Neutrophil (primary cell): ENCODE measurements at regions not wholly inside any gene's neighbourhood (a gene's known extent, or its start where the extent isn't known, plus 50 kb on each side); places are given as distances from the start of the nearest gene placed in this dataset.

ENCODE experiments used
- H3K27ac ChIP-seq: fragments of 200-600 bp; sonication (generic); 2 replicates; pipeline ENCODE4 v1.5.1; 2016; ENCODE audit warnings: mild to moderate bottlenecking, moderate library complexity
- H3K27me3 ChIP-seq: fragments of 200-600 bp; sonication (generic); 2 replicates; pipeline ENCODE4 v1.6.0; 2016; ENCODE audit warnings: mild to moderate bottlenecking
- H3K36me3 ChIP-seq: fragments of 200-600 bp; sonication (generic); 2 replicates; pipeline ENCODE4 v1.5.1; 2017
- H3K4me1 ChIP-seq, 2 experiments: fragments of 200-600 bp in 1 of 2; sonication (generic) in 1 of 2; 1 replicate in 1 of 2; 2 replicates in 1 of 2; pipeline versions ENCODE4 v1.5.1 to v1.6.1; 2013 to 2016; ENCODE audit warnings: low read depth in 1 of 2, low read length in 1 of 2, mild to moderate bottlenecking in 1 of 2, moderate library complexity in 1 of 2; ENCODE audit not compliant: control insufficient read depth in 1 of 2, insufficient read depth in 1 of 2
- H3K4me3 ChIP-seq, 2 experiments: fragments of 200-600 bp in 1 of 2; sonication (generic) in 1 of 2; 1 replicate in 1 of 2; 2 replicates in 1 of 2; pipeline ENCODE4 v1.5.1; 2013 to 2016; ENCODE audit warnings: low read depth in 1 of 2, low read length in 1 of 2, mild to moderate bottlenecking in 1 of 2, moderate library complexity in 1 of 2
- H3K9me3 ChIP-seq: fragments of 200-600 bp; sonication (generic); 2 replicates; pipeline ENCODE4 v1.5.1; 2016
- TF ChIP-seq, protein P1 (sequence below): fragments of 200-600 bp; sonication (generic); IDR thresholded peaks from 2 replicates; pipeline ENCODE4 v1.5.1; 2016; ENCODE audit warnings: antibody characterized with exemption

GRCh38 chrX:121216641-121217374 lies 169.4 kb downstream of the GLUD2 start:
- Histone ChIP-seq H3K27ac (no peak overlapping the region), H3K36me3 (no peaks in the 10 kb centered on the region), H3K4me3 (no peak overlapping the region), H3K9me3 (no peaks in the 10 kb centered on the region), H3K4me1 (no peaks in the 10 kb centered on the region), H3K27me3 (no peaks in the 10 kb centered on the region)
- TF ChIP-seq, protein P1, sequence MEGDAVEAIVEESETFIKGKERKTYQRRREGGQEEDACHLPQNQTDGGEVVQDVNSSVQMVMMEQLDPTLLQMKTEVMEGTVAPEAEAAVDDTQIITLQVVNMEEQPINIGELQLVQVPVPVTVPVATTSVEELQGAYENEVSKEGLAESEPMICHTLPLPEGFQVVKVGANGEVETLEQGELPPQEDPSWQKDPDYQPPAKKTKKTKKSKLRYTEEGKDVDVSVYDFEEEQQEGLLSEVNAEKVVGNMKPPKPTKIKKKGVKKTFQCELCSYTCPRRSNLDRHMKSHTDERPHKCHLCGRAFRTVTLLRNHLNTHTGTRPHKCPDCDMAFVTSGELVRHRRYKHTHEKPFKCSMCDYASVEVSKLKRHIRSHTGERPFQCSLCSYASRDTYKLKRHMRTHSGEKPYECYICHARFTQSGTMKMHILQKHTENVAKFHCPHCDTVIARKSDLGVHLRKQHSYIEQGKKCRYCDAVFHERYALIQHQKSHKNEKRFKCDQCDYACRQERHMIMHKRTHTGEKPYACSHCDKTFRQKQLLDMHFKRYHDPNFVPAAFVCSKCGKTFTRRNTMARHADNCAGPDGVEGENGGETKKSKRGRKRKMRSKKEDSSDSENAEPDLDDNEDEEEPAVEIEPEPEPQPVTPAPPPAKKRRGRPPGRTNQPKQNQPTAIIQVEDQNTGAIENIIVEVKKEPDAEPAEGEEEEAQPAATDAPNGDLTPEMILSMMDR: no peak

DNA sequence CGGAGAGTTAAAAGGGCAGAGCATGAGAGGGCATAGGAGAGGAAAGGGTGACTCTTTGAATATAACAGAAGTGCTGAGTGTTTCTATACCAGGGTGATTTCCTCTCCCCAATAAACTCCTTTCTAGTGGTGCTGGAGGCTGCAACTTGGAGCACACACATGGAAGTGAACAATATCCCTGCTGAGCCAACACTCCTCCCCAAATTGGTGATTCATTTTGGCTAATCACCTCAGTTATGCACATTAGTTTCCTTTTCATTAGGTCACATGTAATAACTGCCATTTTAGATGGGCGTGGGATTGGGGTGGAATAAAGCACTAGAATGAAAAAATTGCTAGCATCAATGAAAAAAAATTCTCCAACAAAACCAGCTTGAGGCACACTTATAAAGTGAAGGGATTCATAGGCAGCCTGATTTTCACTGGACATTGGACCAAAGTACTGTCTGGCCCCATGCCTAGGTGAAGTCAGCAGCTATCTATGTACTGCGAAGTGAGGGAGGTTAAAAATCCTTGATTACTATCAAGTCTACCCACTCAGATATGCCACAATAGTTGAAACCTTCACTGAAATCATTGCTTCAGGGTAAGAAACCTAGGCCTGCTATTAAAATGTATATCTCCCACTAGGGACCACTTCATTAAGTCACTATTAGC lies 174.0 kb downstream of the GLUD2 start:
- no peaks in the 10 kb centered on the region for H3K4me1 ChIP-seq
- TF ChIP-seq, protein P1: no peak
- no peaks in the 10 kb centered on the region for H3K27me3 ChIP-seq
- no peaks in the 10 kb centered on the region for H3K36me3 ChIP-seq
- no peak overlapping the region for H3K27ac ChIP-seq
- H3K9me3 ChIP-seq: no peaks in the 10 kb centered on the region
- no peak overlapping the region for H3K4me3 ChIP-seq

- H3K36me3 ChIP-seq: no peaks in the 10 kb centered on the region
- no peak overlapping the region for H3K4me3 ChIP-seq
- H3K4me1 ChIP-seq: no peaks in the 10 kb centered on the region
- TF ChIP-seq, protein P1: no peak
- no peaks in the 10 kb centered on the region for H3K9me3 ChIP-seq
- no peak overlapping the region for H3K27ac ChIP-seq
- H3K27me3 ChIP-seq: no peaks in the 10 kb centered on the region
Observed at GRCh38 chrX:121227888-121228287, 180.5 kb downstream of the GLUD2 start.

DNA sequence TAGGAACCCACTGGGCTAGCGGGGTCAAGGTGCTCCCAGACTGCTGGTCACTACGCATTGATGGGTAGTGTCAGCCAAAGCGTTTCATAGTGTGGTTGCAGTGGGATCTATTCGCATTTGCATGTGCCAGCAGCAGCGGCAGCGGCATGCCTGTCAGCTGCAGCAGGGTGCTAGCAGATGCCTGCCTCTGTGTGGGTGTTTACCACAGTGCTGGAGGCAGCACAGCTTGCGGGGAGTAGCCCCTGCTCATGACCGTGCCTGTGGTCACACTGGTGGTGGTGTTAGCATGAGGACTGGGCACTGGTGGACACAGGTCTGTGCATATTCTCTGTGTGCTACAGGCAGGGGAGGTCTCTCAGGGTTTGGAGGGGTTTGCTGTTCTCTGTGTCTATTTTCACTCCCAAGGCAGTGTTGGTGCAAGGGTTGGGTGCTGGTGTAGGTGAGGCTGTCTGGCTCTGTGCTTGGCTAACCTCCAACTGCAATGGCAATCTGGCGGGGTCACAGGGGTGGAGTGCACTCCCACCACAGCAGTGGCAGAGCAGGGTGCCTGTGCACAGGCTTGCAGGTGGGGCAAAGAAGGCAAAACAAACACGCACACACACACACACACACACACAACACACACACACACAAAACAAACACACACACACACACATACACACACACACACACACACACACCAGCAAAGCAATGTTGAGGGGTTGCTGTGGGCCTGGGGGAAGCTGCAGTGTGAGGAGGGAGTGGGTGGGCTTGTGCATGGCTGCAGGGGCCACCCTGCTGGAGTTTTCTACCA lies 184.4 kb downstream of the GLUD2 start:
- TF ChIP-seq, protein P1: no peak
- Histone ChIP-seq H3K4me3 (no peak overlapping the region), H3K9me3 (no peaks in the 10 kb centered on the region), H3K36me3 (no peaks in the 10 kb centered on the region), H3K4me1 (no peaks in the 10 kb centered on the region), H3K27me3 (no peaks in the 10 kb centered on the region), H3K27ac (no peak overlapping the region)

DNA sequence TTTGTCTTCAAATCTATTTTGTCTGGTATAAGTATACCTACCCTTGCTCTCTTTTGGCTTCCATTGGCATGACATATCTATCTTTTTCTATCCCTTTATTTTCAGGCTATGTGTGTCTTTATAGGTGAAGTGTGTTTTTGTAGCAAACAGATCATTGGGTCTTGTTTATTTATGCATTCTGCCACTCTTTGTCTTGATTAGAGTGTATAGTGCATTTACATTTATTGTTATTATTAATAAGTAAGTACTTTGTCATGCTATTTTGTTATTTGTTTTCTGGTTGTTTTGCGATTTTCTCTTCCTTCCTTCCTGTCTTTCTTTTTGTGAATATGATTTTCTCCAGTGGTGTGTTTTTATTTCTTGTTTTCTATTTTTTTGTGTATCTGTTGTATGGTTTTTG lies 188.6 kb downstream of the GLUD2 start:
- Histone ChIP-seq H3K4me3 (no peak overlapping the region), H3K27me3 (no peaks in the 10 kb centered on the region), H3K27ac (no peak overlapping the region), H3K4me1 (no peaks in the 10 kb centered on the region), H3K36me3 (no peaks in the 10 kb centered on the region), H3K9me3 (no peaks in the 10 kb centered on the region)
- TF ChIP-seq, protein P1: no peak
